Body of pancreas (tissue), 4 donors: ENCODE measurements at regions not wholly inside any gene's neighbourhood (a gene's known extent, or its start where the extent isn't known, plus 50 kb on each side); places are given as distances from the start of the nearest gene placed in this dataset.

Source experiments
- ATAC-seq: fragments of 150-250 bp; one replicate; pipeline ENCODE4 v1.9.1; 2016
- DNase-seq, 4 donors: peaks; one replicate each; pipeline ENCODE4 v3.0.0-alpha.2; 2019
- H3K27ac ChIP-seq, 4 donors: fragments of 200-600 bp; sonication (generic); 1 replicate in 3 of 4; 2 replicates in 1 of 4; pipeline versions ENCODE4 v1.5.1 to v1.6.1; 2016 to 2019; ENCODE audit warnings: mild to moderate bottlenecking in 1 of 4, mixed read lengths in 1 of 4, moderate library complexity in 1 of 4
- H3K27me3 ChIP-seq, 2 donors: fragments of 200-600 bp; sonication (generic); one replicate each; pipeline ENCODE4 v1.6.0; 2016; ENCODE audit warnings: mild to moderate bottlenecking in 1 of 2
- H3K36me3 ChIP-seq, 2 donors: fragments of 200-600 bp; sonication (generic); replicated peaks in 1 of 2; 2 replicates each; pipeline ENCODE4 v1.5.1; 2016; ENCODE audit warnings: low read depth in 2 of 2; ENCODE audit not compliant: insufficient read depth in 1 of 2
- H3K4me1 ChIP-seq: fragments of 200-600 bp; sonication (generic); one replicate; pipeline ENCODE4 v1.6.0; 2016
- H3K4me3 ChIP-seq, 2 donors: fragments of 200-600 bp; sonication (generic); 1 replicate in 1 of 2; 2 replicates in 1 of 2; pipeline ENCODE4 v1.5.1; 2016 to 2019
- H3K9me3 ChIP-seq, 3 donors: fragments of 200-600 bp; sonication (generic); 1 replicate in 2 of 3; 2 replicates in 1 of 3; pipeline ENCODE4 v1.5.1; 2016
- POLR2A ChIP-seq, 3 donors: fragments of 450-650 bp; IDR thresholded peaks; one replicate each; pipeline ENCODE4 v1.6.1; 2016; ENCODE audit warnings: antibody characterized with exemption in 3 of 3, mild to moderate bottlenecking in 2 of 3
- intact Hi-C: fragments of 100-400 bp; cut with DNase I; formaldehyde crosslinking; loops from one replicate; pipeline ENCODE4 v1.15.1; 2023
- TF ChIP-seq, protein P1 (sequence below), 7 experiments: fragments of 450-650 bp in 4 of 7; fragments of 200-600 bp in 3 of 7; sonication (generic) in 3 of 7; IDR thresholded peaks; one replicate each; pipeline ENCODE4 v1.5.1; 2016 to 2019; ENCODE audit warnings: antibody characterized with exemption in 7 of 7

DNA sequence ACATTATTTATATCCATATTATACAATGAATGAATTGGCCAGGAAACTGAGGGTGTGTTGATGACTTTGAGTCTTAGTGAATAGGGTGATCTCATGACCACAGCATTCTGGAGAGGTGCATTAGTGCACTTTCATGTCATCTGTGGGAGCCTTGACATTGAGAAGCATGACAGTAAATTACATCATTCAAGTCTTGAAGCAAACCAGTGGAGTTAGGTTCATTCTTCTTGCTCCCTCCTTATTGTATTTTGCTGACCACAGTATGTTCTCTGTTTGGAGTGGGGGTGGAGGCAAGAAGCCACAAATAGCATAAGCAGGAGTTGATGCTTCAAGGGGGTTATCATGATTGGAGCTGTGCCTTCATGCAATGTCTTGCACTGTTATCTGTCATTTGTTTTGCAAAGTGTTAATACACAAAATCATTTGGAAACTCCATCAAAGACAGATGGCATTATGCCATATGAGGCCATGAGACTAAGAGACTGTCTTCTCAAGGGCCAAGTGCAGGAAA, 680.2 kb downstream of the NYAP2 start:
- no peaks in the 10 kb centered on the region for H3K27me3 ChIP-seq
- ATAC-seq (no peak), DNase-seq (no peak)
- no peaks in the 10 kb centered on the region for H3K9me3 ChIP-seq
- H3K27ac ChIP-seq, result no peak overlapping the region
- no peaks in the 10 kb centered on the region for H3K36me3 ChIP-seq
- no peaks in the 10 kb centered on the region for H3K4me1 ChIP-seq
- intact Hi-C loops, result no loop called here
- no peak overlapping the region for H3K4me3 ChIP-seq
- TF ChIP-seq, protein P1, sequence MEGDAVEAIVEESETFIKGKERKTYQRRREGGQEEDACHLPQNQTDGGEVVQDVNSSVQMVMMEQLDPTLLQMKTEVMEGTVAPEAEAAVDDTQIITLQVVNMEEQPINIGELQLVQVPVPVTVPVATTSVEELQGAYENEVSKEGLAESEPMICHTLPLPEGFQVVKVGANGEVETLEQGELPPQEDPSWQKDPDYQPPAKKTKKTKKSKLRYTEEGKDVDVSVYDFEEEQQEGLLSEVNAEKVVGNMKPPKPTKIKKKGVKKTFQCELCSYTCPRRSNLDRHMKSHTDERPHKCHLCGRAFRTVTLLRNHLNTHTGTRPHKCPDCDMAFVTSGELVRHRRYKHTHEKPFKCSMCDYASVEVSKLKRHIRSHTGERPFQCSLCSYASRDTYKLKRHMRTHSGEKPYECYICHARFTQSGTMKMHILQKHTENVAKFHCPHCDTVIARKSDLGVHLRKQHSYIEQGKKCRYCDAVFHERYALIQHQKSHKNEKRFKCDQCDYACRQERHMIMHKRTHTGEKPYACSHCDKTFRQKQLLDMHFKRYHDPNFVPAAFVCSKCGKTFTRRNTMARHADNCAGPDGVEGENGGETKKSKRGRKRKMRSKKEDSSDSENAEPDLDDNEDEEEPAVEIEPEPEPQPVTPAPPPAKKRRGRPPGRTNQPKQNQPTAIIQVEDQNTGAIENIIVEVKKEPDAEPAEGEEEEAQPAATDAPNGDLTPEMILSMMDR (IDR thresholded peaks at IDR 0.05), result no peak
- TF ChIP-seq POLR2A (IDR thresholded peaks at IDR 0.05), result no peak

DNA sequence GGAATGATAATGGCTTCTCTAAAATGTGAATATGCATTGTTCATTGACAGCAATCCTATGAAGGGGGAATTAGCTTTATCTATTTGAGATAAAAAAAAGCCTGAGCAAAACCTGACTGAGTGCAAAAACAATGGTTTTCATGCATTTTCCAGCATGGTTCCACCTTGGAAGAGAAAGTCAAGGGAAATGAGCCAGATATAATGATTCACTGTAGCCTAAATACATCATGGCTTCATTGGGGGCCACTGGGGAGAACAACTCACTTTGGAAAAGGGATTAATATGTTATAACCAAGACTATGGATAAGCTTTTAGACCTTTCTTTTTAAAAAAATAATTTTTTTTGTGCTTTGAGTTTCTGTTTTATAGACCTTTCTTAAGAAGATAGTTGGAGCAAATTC, 679.7 kb downstream of the NYAP2 start:
- H3K4me1 ChIP-seq, result no peaks in the 10 kb centered on the region
- TF ChIP-seq, protein P1 (IDR thresholded peaks at IDR 0.05), result no peak
- TF ChIP-seq POLR2A (IDR thresholded peaks at IDR 0.05), result no peak
- no peaks in the 10 kb centered on the region for H3K36me3 ChIP-seq
- no peak overlapping the region for H3K27ac ChIP-seq
- H3K9me3 ChIP-seq, result no peaks in the 10 kb centered on the region
- ATAC-seq, result no peak
- H3K27me3 ChIP-seq, result no peaks in the 10 kb centered on the region
- no peak overlapping the region for H3K4me3 ChIP-seq
- DNase-seq, result no peak
- intact Hi-C loops, result no loop called here

DNA sequence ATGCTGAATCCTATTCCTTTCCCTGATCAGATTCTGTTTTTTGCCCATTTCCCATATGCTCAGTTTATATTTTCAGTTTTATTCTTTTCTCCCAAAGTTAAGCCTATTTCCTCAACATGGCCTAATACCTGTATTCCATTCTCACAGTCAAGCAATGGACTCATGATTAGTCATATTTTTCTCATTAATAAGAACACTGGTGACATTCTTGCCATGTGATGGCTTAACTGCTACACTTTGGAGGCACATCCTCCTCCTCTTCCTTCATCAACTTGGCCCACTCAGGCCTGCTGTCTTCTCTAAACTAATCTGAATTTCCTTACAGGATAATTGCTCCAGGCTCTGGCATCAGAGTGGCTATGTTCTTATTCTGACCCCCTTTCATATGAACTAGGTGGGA, 679.2 kb downstream of the NYAP2 start:
- ATAC-seq (no peak), DNase-seq (no peak)
- Histone ChIP-seq H3K27ac (no peak overlapping the region), H3K9me3 (no peaks in the 10 kb centered on the region), H3K27me3 (no peaks in the 10 kb centered on the region), H3K4me1 (no peaks in the 10 kb centered on the region), H3K36me3 (no peaks in the 10 kb centered on the region), H3K4me3 (no peak overlapping the region)
- intact Hi-C loops, result no loop called here
- no peak for TF ChIP-seq POLR2A (IDR thresholded peaks at IDR 0.05)
- TF ChIP-seq, protein P1 (IDR thresholded peaks at IDR 0.05), result no peak

DNA sequence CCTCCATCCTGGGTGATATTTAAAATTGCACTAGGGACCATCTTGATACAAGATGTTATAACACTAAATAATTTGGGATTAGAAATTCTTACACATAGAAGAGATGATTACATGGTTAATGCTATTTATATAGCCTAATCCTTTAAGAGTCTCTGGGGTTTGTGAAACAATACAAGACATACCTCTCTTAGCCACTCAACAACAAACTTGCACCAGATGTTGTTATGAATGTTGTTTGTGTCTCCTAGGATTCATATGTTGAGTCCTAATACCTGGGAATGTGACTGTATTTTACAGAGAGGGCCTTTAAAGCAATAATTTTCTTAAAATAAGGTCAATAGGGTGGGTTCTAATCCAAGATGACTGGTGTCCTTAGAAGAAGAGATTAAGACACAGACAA, 678.3 kb downstream of the NYAP2 start:
- Histone ChIP-seq H3K27ac (no peak overlapping the region), H3K36me3 (no peaks in the 10 kb centered on the region), H3K4me3 (no peak overlapping the region), H3K27me3 (no peaks in the 10 kb centered on the region), H3K4me1 (no peaks in the 10 kb centered on the region), H3K9me3 (no peaks in the 10 kb centered on the region)
- no peak for TF ChIP-seq POLR2A (IDR thresholded peaks at IDR 0.05)
- TF ChIP-seq, protein P1 (IDR thresholded peaks at IDR 0.05), result no peak
- intact Hi-C loops, result no loop called here
- no peak for ATAC-seq
- DNase-seq, result no peak

DNA sequence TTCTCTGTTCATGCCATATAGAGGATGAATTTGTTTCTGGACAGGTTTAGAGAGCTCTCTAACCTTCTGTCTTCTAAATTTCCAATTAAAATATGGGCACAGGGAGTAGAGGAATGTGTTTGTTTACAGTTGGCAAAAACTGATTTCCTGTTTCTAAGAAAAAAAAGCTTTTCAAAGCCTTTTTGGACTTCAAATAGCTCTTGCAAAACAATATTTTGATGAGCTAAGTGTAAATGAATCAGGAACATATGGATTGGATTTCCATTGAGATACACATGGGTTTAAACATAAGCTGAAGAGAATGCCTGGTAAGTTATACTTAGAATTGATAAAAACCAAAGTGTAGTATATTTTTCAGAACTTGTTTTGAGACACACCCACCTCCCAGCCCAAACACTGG, 677.5 kb downstream of the NYAP2 start:
- TF ChIP-seq, protein P1 (IDR thresholded peaks at IDR 0.05), result no peak
- TF ChIP-seq POLR2A (IDR thresholded peaks at IDR 0.05), result no peak
- H3K9me3 ChIP-seq, result no peaks in the 10 kb centered on the region
- no peaks in the 10 kb centered on the region for H3K36me3 ChIP-seq
- H3K4me1 ChIP-seq, result no peaks in the 10 kb centered on the region
- no peak for ATAC-seq
- DNase-seq, result no peak
- no peak overlapping the region for H3K27ac ChIP-seq
- no peaks in the 10 kb centered on the region for H3K27me3 ChIP-seq
- no peak overlapping the region for H3K4me3 ChIP-seq
- intact Hi-C loops, result no loop called here
